ENCODE measurements at regions not wholly inside any gene's neighbourhood (a gene's known extent, or its start where the extent isn't known, plus 50 kb on each side); places are given as distances from the start of the nearest gene placed in this dataset.

- Histone ChIP-seq H3K23ac (ENCODE audit: low read depth, low read length, poor library complexity) (peak overlapping the region; percentile 20), H3K4me1 (ENCODE audit: control insufficient read depth in 2 of 2, insufficient read depth in 1 of 2, low read depth in 1 of 2, low read length in 2 of 2) (no peaks in the 10 kb centered on the region), H3K79me1 (ENCODE audit: low read depth, low read length) (no peaks in the 10 kb centered on the region), H2BK12ac (ENCODE audit: low read length) (no peak overlapping the region), H4K91ac (ENCODE audit: low read depth, low read length, poor library complexity) (peak overlapping the region; percentile 68), H3K36me3 (replicated peaks in 1 of 2; ENCODE audit: control insufficient read depth in 2 of 2, insufficient read depth in 2 of 2, low read length in 2 of 2) (no peaks in the 10 kb centered on the region), H3K4me2 (ENCODE audit: insufficient read depth, low read length, poor library complexity, severe bottlenecking) (no peak overlapping the region), H2AK5ac (ENCODE audit: low read depth, low read length) (no peak overlapping the region), H3K9ac (ENCODE audit: low read depth, low read length, poor library complexity) (no peak overlapping the region), H3K4ac (ENCODE audit: low read length) (no peak overlapping the region), H3K4me3 (ENCODE audit: low read length in 2 of 2) (no peak overlapping the region), H2BK120ac (ENCODE audit: low read depth, low read length) (no peak overlapping the region), H3K14ac (ENCODE audit: low read length) (no peak overlapping the region), H4K8ac (ENCODE audit: low read depth, low read length) (no peak overlapping the region), H2AFZ (ENCODE audit: low read length) (no peak overlapping the region), H2BK5ac (ENCODE audit: low read length) (no peak overlapping the region), H3K9me3 (replicated peaks in 1 of 2; ENCODE audit: control insufficient read depth in 2 of 2, insufficient read depth in 1 of 2, low read depth in 1 of 2, low read length in 2 of 2) (peaks cover 0 to 2% of the 10 kb centered on the region in 2 donors), H3K18ac (ENCODE audit: low read length) (no peak overlapping the region), H2BK15ac (ENCODE audit: low read length) (no peak overlapping the region), H3K27ac (replicated peaks; ENCODE audit: low read length) (no peak overlapping the region), H3K27me3 (ENCODE audit: control insufficient read depth in 3 of 3, insufficient read depth in 3 of 3, low read depth in 1 of 3, low read length in 3 of 3) (no peaks in the 10 kb centered on the region)
- DNase-seq (ENCODE audit: low spot score) = no peak
- WGBS, 2 donors (ENCODE audit: extremely low coverage in 2 of 2, insufficient read length in 2 of 2, insufficient replicate concordance in 1 of 2) = no CpG with 5 or more reads among the region's 16 CpGs
These were observed 78.4 kb upstream of the ERRFI1 start for GRCh38 chr1:8104278-8105236.

DNA sequence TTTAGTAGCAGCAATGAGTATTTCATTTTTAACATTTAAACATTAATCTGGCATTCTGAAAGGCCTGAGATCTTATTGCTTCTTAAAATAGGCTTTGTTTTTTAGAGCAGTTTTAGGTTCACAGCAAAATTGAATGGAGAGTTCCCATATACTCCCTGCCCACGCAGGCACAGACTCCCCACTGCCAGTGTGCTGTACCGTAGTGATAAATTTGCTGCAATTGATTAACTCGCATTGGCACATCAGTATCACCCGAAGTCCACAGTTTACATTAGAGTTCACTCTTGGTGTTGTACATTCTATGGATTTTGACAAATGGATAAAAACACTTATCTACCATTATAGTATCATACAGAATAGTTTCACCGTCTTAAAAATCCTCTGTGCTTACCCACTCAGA, 71.8 kb upstream of the ERRFI1 start:
- WGBS, 2 donors (ENCODE audit: extremely low coverage in 2 of 2, insufficient read length in 2 of 2, insufficient replicate concordance in 1 of 2) = no CpG with 5 or more reads among the region's 5 CpGs
- no peaks in the 10 kb centered on the region for H3K27me3 ChIP-seq (ENCODE audit: control insufficient read depth in 3 of 3, insufficient read depth in 3 of 3, low read depth in 1 of 3, low read length in 3 of 3)
- H3K9me3 ChIP-seq (replicated peaks in 1 of 2; ENCODE audit: control insufficient read depth in 2 of 2, insufficient read depth in 1 of 2, low read depth in 1 of 2, low read length in 2 of 2) = no peaks in the 10 kb centered on the region

DNA sequence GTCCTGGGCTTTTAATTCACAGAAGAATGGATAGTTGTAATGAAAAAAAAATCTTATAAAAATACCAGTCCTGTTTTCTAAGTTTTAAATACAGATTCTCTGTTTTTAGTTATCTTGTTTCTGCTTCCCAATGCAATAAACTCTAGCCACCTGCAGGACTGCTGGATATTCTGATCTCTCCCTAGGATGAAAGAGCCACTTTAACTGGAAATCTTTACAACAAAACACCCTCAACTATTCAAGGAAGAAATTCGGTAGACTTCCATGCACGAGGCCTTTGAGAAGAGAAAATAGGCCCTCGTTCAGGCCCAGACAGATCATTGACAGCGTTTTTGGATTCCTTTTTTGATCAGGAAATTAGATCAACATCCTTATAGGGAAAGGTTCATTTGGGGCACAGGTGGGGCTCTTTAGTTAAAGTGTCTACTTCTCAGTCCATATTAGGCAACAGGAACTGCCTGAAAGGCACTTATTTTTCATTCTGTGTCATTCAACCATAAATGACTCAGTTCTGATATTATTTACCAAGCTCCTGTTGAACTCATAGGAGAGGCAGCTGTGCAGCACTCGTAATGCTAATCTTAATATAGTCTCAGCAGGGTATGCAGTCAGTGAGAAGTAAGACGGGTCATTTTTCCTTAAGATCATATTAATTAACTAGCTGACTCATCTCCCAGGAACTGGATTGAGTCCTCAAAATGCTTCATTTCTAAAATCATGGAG, 71.1 kb upstream of the ERRFI1 start:
- WGBS, 2 donors (ENCODE audit: extremely low coverage in 2 of 2, insufficient read length in 2 of 2, insufficient replicate concordance in 1 of 2) = no CpG with 5 or more reads among the region's 6 CpGs
- no peak overlapping the region for H4K8ac ChIP-seq (ENCODE audit: low read depth, low read length)
- H2BK5ac ChIP-seq (ENCODE audit: low read length) = no peak overlapping the region
- H3K36me3 ChIP-seq (replicated peaks in 1 of 2; ENCODE audit: control insufficient read depth in 2 of 2, insufficient read depth in 2 of 2, low read length in 2 of 2) = no peaks in the 10 kb centered on the region
- no peak overlapping the region for H3K4ac ChIP-seq (ENCODE audit: low read length)
- no peaks in the 10 kb centered on the region for H3K79me1 ChIP-seq (ENCODE audit: low read depth, low read length)
- DNase-seq (ENCODE audit: low spot score) = no peak
- H3K4me2 ChIP-seq (ENCODE audit: insufficient read depth, low read length, poor library complexity, severe bottlenecking) = no peak overlapping the region
- H3K23ac ChIP-seq (ENCODE audit: low read depth, low read length, poor library complexity) = no peak overlapping the region
- H2BK15ac ChIP-seq (ENCODE audit: low read length) = no peak overlapping the region
- no peak overlapping the region for H2BK12ac ChIP-seq (ENCODE audit: low read length)
- no peak overlapping the region for H3K27ac ChIP-seq (replicated peaks; ENCODE audit: low read length)
- no peak overlapping the region for H3K18ac ChIP-seq (ENCODE audit: low read length)
- H2AK5ac ChIP-seq (ENCODE audit: low read depth, low read length) = no peak overlapping the region
- H4K91ac ChIP-seq (ENCODE audit: low read depth, low read length, poor library complexity) = no peak overlapping the region
- H2AFZ ChIP-seq (ENCODE audit: low read length) = peak overlapping the region; percentile 36
- no peaks in the 10 kb centered on the region for H3K27me3 ChIP-seq (ENCODE audit: control insufficient read depth in 3 of 3, insufficient read depth in 3 of 3, low read depth in 1 of 3, low read length in 3 of 3)
- H3K4me1 ChIP-seq (ENCODE audit: control insufficient read depth in 2 of 2, insufficient read depth in 1 of 2, low read depth in 1 of 2, low read length in 2 of 2) = peaks cover 2 to 4% of the 10 kb centered on the region in 2 donors
- no peak overlapping the region for H2BK120ac ChIP-seq (ENCODE audit: low read depth, low read length)
- H3K14ac ChIP-seq (ENCODE audit: low read length) = no peak overlapping the region
- no peak overlapping the region for H3K9ac ChIP-seq (ENCODE audit: low read depth, low read length, poor library complexity)
- no peak overlapping the region for H3K4me3 ChIP-seq (ENCODE audit: low read length in 2 of 2)
- H3K9me3 ChIP-seq (replicated peaks in 1 of 2; ENCODE audit: control insufficient read depth in 2 of 2, insufficient read depth in 1 of 2, low read depth in 1 of 2, low read length in 2 of 2) = no peaks in the 10 kb centered on the region

More for the DNA sequence above, 71.8 kb upstream of the ERRFI1 start:
- Histone ChIP-seq H3K4me1 (ENCODE audit: control insufficient read depth in 2 of 2, insufficient read depth in 1 of 2, low read depth in 1 of 2, low read length in 2 of 2) (peaks cover 2 to 4% of the 10 kb centered on the region in 2 donors), H3K23ac (ENCODE audit: low read depth, low read length, poor library complexity) (no peak overlapping the region), H3K79me1 (ENCODE audit: low read depth, low read length) (no peaks in the 10 kb centered on the region), H2AK5ac (ENCODE audit: low read depth, low read length) (no peak overlapping the region), H3K4ac (ENCODE audit: low read length) (no peak overlapping the region), H3K14ac (ENCODE audit: low read length) (no peak overlapping the region), H3K9ac (ENCODE audit: low read depth, low read length, poor library complexity) (no peak overlapping the region), H2BK120ac (ENCODE audit: low read depth, low read length) (no peak overlapping the region), H3K18ac (ENCODE audit: low read length) (no peak overlapping the region), H2AFZ (ENCODE audit: low read length) (no peak overlapping the region), H2BK15ac (ENCODE audit: low read length) (no peak overlapping the region), H2BK5ac (ENCODE audit: low read length) (no peak overlapping the region), H4K8ac (ENCODE audit: low read depth, low read length) (no peak overlapping the region), H2BK12ac (ENCODE audit: low read length) (no peak overlapping the region), H3K4me2 (ENCODE audit: insufficient read depth, low read length, poor library complexity, severe bottlenecking) (no peak overlapping the region), H4K91ac (ENCODE audit: low read depth, low read length, poor library complexity) (no peak overlapping the region), H3K4me3 (ENCODE audit: low read length in 2 of 2) (no peak overlapping the region), H3K27ac (replicated peaks; ENCODE audit: low read length) (no peak overlapping the region), H3K36me3 (replicated peaks in 1 of 2; ENCODE audit: control insufficient read depth in 2 of 2, insufficient read depth in 2 of 2, low read length in 2 of 2) (no peaks in the 10 kb centered on the region)
- no peak for DNase-seq (ENCODE audit: low spot score)

All from neuronal stem cell (in vitro differentiated cells).